HEK293 (cell line): ENCODE measurements at regions not wholly inside any gene's neighbourhood (a gene's known extent, or its start where the extent isn't known, plus 50 kb on each side); places are given as distances from the start of the nearest gene placed in this dataset.

ENCODE experiments used
- CTCF ChIA-PET: fragments of 350-600 bp; formaldehyde crosslinking; extraction: SDS; loops from one replicate; lab custom pipeline; 2021; ENCODE audit warnings: antibody characterized with exemption; lab: Yijun Ruan, JAX
- POLR2A ChIA-PET: fragments of 300-600 bp; formaldehyde crosslinking; extraction: SDS; loops from one replicate; lab custom pipeline; 2020; ENCODE audit warnings: antibody characterized with exemption, inconsistent platforms; lab: Yijun Ruan, JAX
- H3K27ac ChIP-seq: fragments of 200-500 bp; sonication (Bioruptor generic); 2 replicates; pipeline ENCODE4 v1.5.1; 2014; ENCODE audit warnings: low read depth, low read length, control low read depth, inconsistent platforms; ENCODE audit errors: extremely low read depth
- H3K36me3 ChIP-seq, 2 experiments: fragments of 200-500 bp in 1 of 2; sonication (Bioruptor generic) in 1 of 2; 1 replicate in 1 of 2; 2 replicates in 1 of 2; pipeline ENCODE4 v1.5.1; 2014 to 2017; ENCODE audit warnings: inconsistent platforms in 2 of 2, low read length in 2 of 2; ENCODE audit not compliant: control insufficient read depth in 2 of 2, insufficient read depth in 1 of 2
- H3K4me1 ChIP-seq: fragments of 200-500 bp; sonication (Bioruptor generic); 2 replicates; pipeline ENCODE4 v1.5.1; 2014; ENCODE audit warnings: mild to moderate bottlenecking, low read length, inconsistent platforms; ENCODE audit not compliant: control insufficient read depth, insufficient read depth
- H3K4me3 ChIP-seq: 2 replicates; pipeline ENCODE4 v1.5.1; 2011; ENCODE audit warnings: low read depth, mild to moderate bottlenecking, control low read depth, low read length, moderate library complexity
- H3K9me3 ChIP-seq: fragments of 200-500 bp; sonication (Bioruptor generic); 2 replicates; pipeline ENCODE4 v1.5.1; 2014; ENCODE audit warnings: low read depth, low read length, inconsistent platforms; ENCODE audit not compliant: control insufficient read depth, insufficient read depth
- KLF1 ChIP-seq: fragments of 450-650 bp; formaldehyde crosslinking; IDR thresholded peaks from 2 replicates; pipeline ENCODE4 v1.5.1; 2016; ENCODE audit warnings: missing biosample characterization, missing genetic modification characterization
- KLF10 ChIP-seq: fragments of 450-650 bp; IDR thresholded peaks from 2 replicates; pipeline ENCODE4 v1.5.1; 2018; ENCODE audit warnings: missing biosample characterization, mild to moderate bottlenecking, missing genetic modification characterization
- PRDM4 ChIP-seq: fragments of 450-650 bp; formaldehyde crosslinking; IDR thresholded peaks from 2 replicates; pipeline ENCODE4 v1.5.1; 2017; ENCODE audit warnings: missing biosample characterization, missing genetic modification characterization
- RBAK ChIP-seq: fragments of 450-650 bp; formaldehyde crosslinking; IDR thresholded peaks from 2 replicates; pipeline ENCODE4 v1.5.1; 2016; ENCODE audit warnings: missing biosample characterization, missing genetic modification characterization
- SCRT2 ChIP-seq: fragments of 450-650 bp; formaldehyde crosslinking; IDR thresholded peaks from 2 replicates; pipeline ENCODE4 v1.5.1; 2016; ENCODE audit warnings: missing biosample characterization, missing genetic modification characterization
- SP2 ChIP-seq: fragments of 450-650 bp; formaldehyde crosslinking; IDR thresholded peaks from 2 replicates; pipeline ENCODE4 v1.5.1; 2016; ENCODE audit warnings: missing biosample characterization, missing genetic modification characterization
- SP3 ChIP-seq: fragments of 450-650 bp; formaldehyde crosslinking; IDR thresholded peaks from 2 replicates; pipeline ENCODE4 v1.5.1; 2016; ENCODE audit warnings: missing biosample characterization, missing genetic modification characterization
- SP7 ChIP-seq: fragments of 450-650 bp; formaldehyde crosslinking; IDR thresholded peaks from 2 replicates; pipeline ENCODE4 v1.5.1; 2016; ENCODE audit warnings: missing biosample characterization, missing genetic modification characterization
- ZBTB49 ChIP-seq: fragments of 450-650 bp; formaldehyde crosslinking; IDR thresholded peaks from 2 replicates; pipeline ENCODE4 v1.5.1; 2016; ENCODE audit warnings: missing biosample characterization, missing genetic modification characterization, low read depth
- ZBTB6 ChIP-seq: fragments of 450-650 bp; formaldehyde crosslinking; IDR thresholded peaks from 2 replicates; pipeline ENCODE4 v1.5.1; 2017; ENCODE audit warnings: missing biosample characterization, missing genetic modification characterization
- ZBTB8A ChIP-seq: fragments of 450-650 bp; formaldehyde crosslinking; IDR thresholded peaks from 2 replicates; pipeline ENCODE4 v1.5.1; 2016; ENCODE audit warnings: missing biosample characterization, missing genetic modification characterization
- ZEB2 ChIP-seq: fragments of 450-650 bp; formaldehyde crosslinking; IDR thresholded peaks from 2 replicates; pipeline ENCODE4 v1.5.1; 2016; ENCODE audit warnings: missing biosample characterization, missing genetic modification characterization
- ZFP41 ChIP-seq: fragments of 450-650 bp; formaldehyde crosslinking; IDR thresholded peaks from 2 replicates; pipeline ENCODE4 v1.5.1; 2016; ENCODE audit warnings: missing biosample characterization, missing genetic modification characterization, borderline replicate concordance
- ZIC2 ChIP-seq: fragments of 450-650 bp; formaldehyde crosslinking; IDR thresholded peaks from 2 replicates; pipeline ENCODE4 v1.5.1; 2016; ENCODE audit warnings: missing biosample characterization, missing genetic modification characterization
- ZNF112 ChIP-seq: fragments of 450-650 bp; formaldehyde crosslinking; IDR thresholded peaks from 2 replicates; pipeline ENCODE4 v1.5.0; 2017; ENCODE audit warnings: missing biosample characterization, missing genetic modification characterization
- ZNF114 ChIP-seq: fragments of 450-650 bp; formaldehyde crosslinking; IDR thresholded peaks from 2 replicates; pipeline ENCODE4 v1.5.0; 2017; ENCODE audit warnings: missing biosample characterization, missing genetic modification characterization
- ZNF157 ChIP-seq: fragments of 450-650 bp; formaldehyde crosslinking; IDR thresholded peaks from 2 replicates; pipeline ENCODE4 v1.5.1; 2016; ENCODE audit warnings: missing biosample characterization, missing genetic modification characterization
- ZNF2 ChIP-seq: fragments of 450-650 bp; formaldehyde crosslinking; IDR thresholded peaks from 2 replicates; pipeline ENCODE4 v1.5.1; 2016; ENCODE audit warnings: missing biosample characterization, missing genetic modification characterization
- ZNF223 ChIP-seq: fragments of 450-650 bp; formaldehyde crosslinking; IDR thresholded peaks from 2 replicates; pipeline ENCODE4 v1.5.1; 2016; ENCODE audit warnings: missing biosample characterization, missing genetic modification characterization
- ZNF354C ChIP-seq: fragments of 450-650 bp; formaldehyde crosslinking; IDR thresholded peaks from 2 replicates; pipeline ENCODE4 v1.5.1; 2016; ENCODE audit warnings: missing biosample characterization, missing genetic modification characterization, low read depth, borderline replicate concordance
- ZNF423 ChIP-seq: fragments of 450-650 bp; formaldehyde crosslinking; IDR thresholded peaks from 2 replicates; pipeline ENCODE4 v1.5.1; 2016; ENCODE audit warnings: missing biosample characterization, missing genetic modification characterization
- ZNF558 ChIP-seq: fragments of 450-650 bp; formaldehyde crosslinking; IDR thresholded peaks from 2 replicates; pipeline ENCODE4 v1.5.1; 2016; ENCODE audit warnings: missing biosample characterization, missing genetic modification characterization
- ZNF610 ChIP-seq: fragments of 450-650 bp; formaldehyde crosslinking; IDR thresholded peaks from 2 replicates; pipeline ENCODE4 v1.5.1; 2016; ENCODE audit warnings: missing biosample characterization, missing genetic modification characterization, borderline replicate concordance
- ZNF837 ChIP-seq: fragments of 450-650 bp; formaldehyde crosslinking; IDR thresholded peaks from 2 replicates; pipeline ENCODE4 v1.5.1; 2016; ENCODE audit warnings: missing biosample characterization, missing genetic modification characterization
- ZNF843 ChIP-seq: fragments of 450-650 bp; formaldehyde crosslinking; IDR thresholded peaks from 2 replicates; pipeline ENCODE4 v1.5.1; 2016; ENCODE audit warnings: missing biosample characterization, missing genetic modification characterization
- ZSCAN30 ChIP-seq: fragments of 450-650 bp; IDR thresholded peaks from 2 replicates; pipeline ENCODE4 v1.5.1; 2018; ENCODE audit warnings: missing biosample characterization, mild to moderate bottlenecking, missing genetic modification characterization, moderate library complexity

- Histone ChIP-seq H3K27ac (no peak overlapping the region), H3K36me3 (no peaks in the 10 kb centered on the region), H3K4me3 (no peak overlapping the region), H3K4me1 (no peaks in the 10 kb centered on the region)
- ChIA-PET POLR2A (no interaction called here), CTCF (interaction anchor here (0.5 to 1.6 kb wide), 5 partner anchors 13 to 277 kb away, joined by 3 to 7 read pairs (median 4); no protein-coding TSS in a partner anchor)
- TF ChIP-seq ZNF157 (tag by site-specific recombination) (no peak), PRDM4 (tag by site-specific recombination) (no peak), ZNF610 (tag by site-specific recombination) (no peak), SP2 (no peak), ZBTB6 (tag by site-specific recombination) (no peak), ZNF843 (tag by site-specific recombination) (no peak), SP7 (tag by site-specific recombination) (no peak), ZIC2 (tag by site-specific recombination) (no peak), ZSCAN30 (tag by site-specific recombination) (no peak), ZNF558 (tag by site-specific recombination) (no peak), SCRT2 (no peak), ZBTB8A (tag by site-specific recombination) (no peak), ZNF114 (no peak), ZNF354C (tag by site-specific recombination) (no peak), ZFP41 (tag by site-specific recombination) (no peak), ZBTB49 (tag by site-specific recombination) (no peak), SP3 (tag by site-specific recombination) (no peak), ZEB2 (tag by site-specific recombination) (no peak), KLF10 (tag by site-specific recombination) (no peak), ZNF423 (tag by site-specific recombination) (no peak)
- TF ChIP-seq, all 188 proteins: peak for 0
- H3K9me3 ChIP-seq: no peaks in the 10 kb centered on the region
Observed at GRCh38 chr1:23610677-23611076, 51.4 kb upstream of the ID3 start.

DNA sequence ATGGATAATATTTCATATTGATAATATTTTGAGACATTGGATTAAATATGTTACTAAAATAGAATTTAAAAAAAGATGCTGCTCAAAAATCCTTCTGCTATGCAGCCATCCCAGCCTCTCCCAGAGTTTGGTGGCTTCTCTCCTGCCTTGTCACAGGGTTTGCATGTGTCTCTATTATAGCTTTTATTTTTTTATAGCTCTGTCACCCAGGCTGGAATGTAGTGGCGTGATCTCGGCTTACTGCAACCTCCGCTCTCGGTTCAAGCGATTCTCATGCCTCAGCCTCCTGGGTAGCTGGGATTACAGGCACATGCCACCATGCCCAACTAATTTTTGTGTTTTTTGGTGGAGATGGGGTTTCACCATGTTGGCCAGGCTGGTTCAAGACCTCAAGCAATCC lies 50.7 kb upstream of the ID3 start:
- TF ChIP-seq ZNF112 (no peak), RBAK (tag by site-specific recombination) (no peak), KLF1 (tag by site-specific recombination) (no peak), ZNF837 (tag by site-specific recombination) (no peak), ZNF223 (tag by site-specific recombination) (no peak), ZNF2 (tag by site-specific recombination) (no peak)
- Histone ChIP-seq H3K4me1 (no peaks in the 10 kb centered on the region), H3K9me3 (no peaks in the 10 kb centered on the region), H3K4me3 (no peak overlapping the region), H3K36me3 (no peaks in the 10 kb centered on the region), H3K27ac (no peak overlapping the region)
- ChIA-PET CTCF (interaction anchor here (0.7 to 1.1 kb wide), 4 partner anchors 27 to 722 kb away, joined by 3 to 7 read pairs (median 4); no protein-coding TSS in a partner anchor), POLR2A (no interaction called here)
